ENCODE measurements at regions not wholly inside any gene's neighbourhood (a gene's known extent, or its start where the extent isn't known, plus 50 kb on each side); places are given as distances from the start of the nearest gene placed in this dataset.

- no peaks in the 10 kb centered on the region for H4K20me1 ChIP-seq (ENCODE audit: insufficient read depth, low read length)
- Mint-ChIP-seq H3K27ac (no peak overlapping the region), H3K4me3 (no peak overlapping the region), H3K36me3 (no peaks in the 10 kb centered on the region), H3K27me3 (ENCODE audit: low read depth in 3 of 3) (peaks cover 0 to 4% (median 0%) of the 10 kb centered on the region in 3 donors), H3K4me1 (no peaks in the 10 kb centered on the region), H3K9me3 (peaks cover 0 to 12% (median 5%) of the 10 kb centered on the region in 7 donors)
- no peaks in the 10 kb centered on the region for H3K79me2 ChIP-seq (ENCODE audit: insufficient read depth, low read length)
- no peaks in the 10 kb centered on the region for H3K4me1 ChIP-seq (ENCODE audit: control insufficient read depth in 1 of 2, insufficient read depth in 2 of 2, low read length in 2 of 2)
- H3K27ac ChIP-seq (ENCODE audit: low read depth in 1 of 2, low read length in 2 of 2) = no peak overlapping the region
- intact Hi-C loops (cut with micrococcal nuclease) = no loop called here
- no CpG with 5 or more reads among the region's 2 CpGs for WGBS (ENCODE audit: insufficient coverage)
- H3K4me2 ChIP-seq (replicated peaks; ENCODE audit: extremely low read depth, low read length, poor library complexity, severe bottlenecking) = no peak overlapping the region
- H3K9me3 ChIP-seq (replicated peaks in 1 of 2; ENCODE audit: control insufficient read depth in 1 of 2, insufficient read depth in 1 of 2, low read length in 2 of 2) = peaks cover 0 to 2% of the 10 kb centered on the region in 2 donors
- H3K36me3 ChIP-seq (replicated peaks in 1 of 2; ENCODE audit: control insufficient read depth in 1 of 2, insufficient read depth in 2 of 2, low read length in 2 of 2) = no peaks in the 10 kb centered on the region
- no peak for DNase-seq
- H3K9ac ChIP-seq (ENCODE audit: insufficient read depth, low read length, poor library complexity, severe bottlenecking) = no peak overlapping the region
- TF ChIP-seq CTCF (IDR thresholded peaks at IDR 0.05) = no peak
- no peaks in the 10 kb centered on the region for H3K27me3 ChIP-seq (ENCODE audit: control insufficient read depth in 2 of 2, insufficient read depth in 2 of 2, low read length in 2 of 2)
- H2AFZ ChIP-seq (ENCODE audit: insufficient read depth, low read depth, low read length, poor library complexity, severe bottlenecking) = no peak overlapping the region
- H3K4me3 ChIP-seq (replicated peaks in 1 of 3; ENCODE audit: low read depth in 2 of 3, low read length in 3 of 3) = no peak overlapping the region
These were observed 101.0 kb upstream of the FLRT2 start for GRCh38 chr14:85428926-85429325.

GRCh38 chr14:85437148-85437547, 92.8 kb upstream of the FLRT2 start:
- no peak overlapping the region for H3K27ac Mint-ChIP-seq
- DNase-seq = no peak
- H3K36me3 Mint-ChIP-seq = no peaks in the 10 kb centered on the region
- Histone ChIP-seq H2AFZ (ENCODE audit: insufficient read depth, low read depth, low read length, poor library complexity, severe bottlenecking) (no peak overlapping the region), H3K4me3 (replicated peaks in 1 of 3; ENCODE audit: low read depth in 2 of 3, low read length in 3 of 3) (no peak overlapping the region), H4K20me1 (ENCODE audit: insufficient read depth, low read length) (no peaks in the 10 kb centered on the region), H3K36me3 (replicated peaks in 1 of 2; ENCODE audit: control insufficient read depth in 1 of 2, insufficient read depth in 2 of 2, low read length in 2 of 2) (no peaks in the 10 kb centered on the region), H3K9ac (ENCODE audit: insufficient read depth, low read length, poor library complexity, severe bottlenecking) (no peak overlapping the region), H3K4me2 (replicated peaks; ENCODE audit: extremely low read depth, low read length, poor library complexity, severe bottlenecking) (no peak overlapping the region), H3K27me3 (ENCODE audit: control insufficient read depth in 2 of 2, insufficient read depth in 2 of 2, low read length in 2 of 2) (no peaks in the 10 kb centered on the region), H3K79me2 (ENCODE audit: insufficient read depth, low read length) (no peaks in the 10 kb centered on the region), H3K27ac (ENCODE audit: low read depth in 1 of 2, low read length in 2 of 2) (no peak overlapping the region), H3K4me1 (ENCODE audit: control insufficient read depth in 1 of 2, insufficient read depth in 2 of 2, low read length in 2 of 2) (no peaks in the 10 kb centered on the region), H3K9me3 (replicated peaks in 1 of 2; ENCODE audit: control insufficient read depth in 1 of 2, insufficient read depth in 1 of 2, low read length in 2 of 2) (no peaks in the 10 kb centered on the region)
- peaks cover 0 to 2% (median 0%) of the 10 kb centered on the region in 3 donors for H3K27me3 Mint-ChIP-seq (ENCODE audit: low read depth in 3 of 3)
- peaks cover 0 to 11% (median 4%) of the 10 kb centered on the region in 7 donors for H3K9me3 Mint-ChIP-seq
- intact Hi-C loops (cut with micrococcal nuclease) = no loop called here
- TF ChIP-seq CTCF (IDR thresholded peaks at IDR 0.05) = no peak
- H3K4me3 Mint-ChIP-seq = no peak overlapping the region
- no peaks in the 10 kb centered on the region for H3K4me1 Mint-ChIP-seq
- no CpG with 5 or more reads among the region's 1 CpG for WGBS (ENCODE audit: insufficient coverage)

Data from CD14-positive monocyte (primary cell).